GM21526 (cell line): ENCODE measurements at regions not wholly inside any gene's neighbourhood (a gene's known extent, or its start where the extent isn't known, plus 50 kb on each side); places are given as distances from the start of the nearest gene placed in this dataset.

Experiments
- ATAC-seq: cut with Tn5 transposase; IDR thresholded peaks from one replicate; pipeline ENCODE4 v1.9.1; 2021; ENCODE audit warnings: moderate library complexity; ENCODE audit not compliant: unreplicated experiment, low FRiP score

GRCh38 chr4:3364634-3365314 is 72.0 kb downstream of the RGS12 start:
- no peak for ATAC-seq

GRCh38 chr4:3365326-3365725 is 72.5 kb downstream of the RGS12 start:
- ATAC-seq = no peak

DNA sequence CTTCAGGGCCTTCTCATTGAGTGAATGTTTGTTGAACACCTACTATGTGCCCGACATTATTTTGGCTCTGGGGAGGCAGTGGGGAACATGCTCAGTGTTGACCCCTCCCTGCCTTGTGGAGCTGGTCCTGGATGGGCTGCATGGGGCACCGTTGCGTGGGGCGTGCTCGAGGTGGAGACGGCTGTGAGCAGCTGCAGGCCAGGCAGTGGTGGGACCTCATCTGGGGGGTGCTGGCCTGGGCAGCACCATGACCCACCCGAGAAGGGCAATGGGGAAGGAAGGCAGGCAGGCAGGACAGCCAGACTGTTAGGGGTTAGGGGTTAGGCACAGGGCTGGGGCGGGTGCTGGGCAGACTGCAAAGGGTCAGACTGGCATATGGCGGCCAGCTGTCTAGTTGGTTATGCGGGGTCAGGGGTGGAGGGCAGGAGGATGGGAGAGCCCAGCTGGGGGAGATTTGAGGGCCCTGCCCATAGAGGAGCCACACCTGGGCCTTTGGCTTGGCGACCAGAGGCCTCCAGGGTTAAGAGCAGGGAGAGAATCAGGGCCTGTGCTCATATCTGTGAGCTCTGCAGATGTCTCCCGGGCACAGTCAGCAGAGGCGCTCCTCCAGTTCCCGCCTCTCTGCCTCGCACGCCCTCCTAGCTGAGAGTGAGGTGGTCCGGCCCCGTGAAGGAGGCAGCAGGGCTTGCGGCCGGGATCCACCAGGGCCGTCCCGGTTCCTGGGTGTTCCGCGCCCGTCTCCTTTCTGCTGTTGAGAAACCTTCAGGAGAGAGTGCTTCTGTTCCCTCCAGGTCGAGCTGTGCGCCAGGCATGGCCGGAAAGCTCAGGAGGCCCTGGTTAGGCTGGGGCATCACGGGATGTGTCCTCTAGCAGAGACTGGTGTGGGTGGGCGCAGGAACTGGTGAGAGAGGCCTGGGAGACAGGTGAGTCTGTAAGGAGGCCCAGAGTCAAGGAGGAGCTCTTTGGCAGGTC is 73.3 kb downstream of the RGS12 start:
- no peak for ATAC-seq

- no peak for ATAC-seq
These were observed 74.3 kb downstream of the RGS12 start for GRCh38 chr4:3366893-3367775.

DNA sequence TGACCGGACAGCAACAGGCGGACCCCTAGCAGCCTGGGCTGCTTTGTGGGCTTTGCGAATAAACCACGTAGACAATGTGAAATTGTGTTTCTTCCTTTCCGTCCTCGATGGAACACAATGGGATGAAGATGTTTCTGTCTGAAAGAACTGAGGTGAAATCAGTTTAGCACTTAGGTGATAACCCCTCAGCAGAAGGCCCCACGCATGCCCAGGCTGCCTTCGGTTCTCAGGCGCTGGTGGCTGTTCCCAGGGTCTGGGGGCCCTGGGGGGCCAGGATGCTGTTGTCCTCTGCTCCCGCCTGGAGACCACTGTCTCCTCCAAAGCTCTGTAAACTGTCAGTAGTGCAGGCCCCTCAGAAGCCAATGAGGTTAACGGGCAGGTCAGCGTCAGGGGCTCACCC is 73.9 kb upstream of the HGFAC start:
- ATAC-seq = no peak

GRCh38 chr4:3368334-3368733 is 73.4 kb upstream of the HGFAC start:
- no peak for ATAC-seq

- ATAC-seq = no peak
These were observed 72.7 kb upstream of the HGFAC start for GRCh38 chr4:3368841-3369760.

GRCh38 chr4:3369781-3370674 is 71.7 kb upstream of the HGFAC start:
- no peak for ATAC-seq

GRCh38 chr4:3371033-3372001 is 70.5 kb upstream of the HGFAC start:
- no peak for ATAC-seq

GRCh38 chr4:3372264-3372932 is 69.4 kb upstream of the HGFAC start:
- no peak for ATAC-seq

- ATAC-seq = no peak
These were observed 68.8 kb upstream of the HGFAC start for GRCh38 chr4:3372933-3373465.

- no peak for ATAC-seq
These were observed 68.3 kb upstream of the HGFAC start for GRCh38 chr4:3373468-3373867.

DNA sequence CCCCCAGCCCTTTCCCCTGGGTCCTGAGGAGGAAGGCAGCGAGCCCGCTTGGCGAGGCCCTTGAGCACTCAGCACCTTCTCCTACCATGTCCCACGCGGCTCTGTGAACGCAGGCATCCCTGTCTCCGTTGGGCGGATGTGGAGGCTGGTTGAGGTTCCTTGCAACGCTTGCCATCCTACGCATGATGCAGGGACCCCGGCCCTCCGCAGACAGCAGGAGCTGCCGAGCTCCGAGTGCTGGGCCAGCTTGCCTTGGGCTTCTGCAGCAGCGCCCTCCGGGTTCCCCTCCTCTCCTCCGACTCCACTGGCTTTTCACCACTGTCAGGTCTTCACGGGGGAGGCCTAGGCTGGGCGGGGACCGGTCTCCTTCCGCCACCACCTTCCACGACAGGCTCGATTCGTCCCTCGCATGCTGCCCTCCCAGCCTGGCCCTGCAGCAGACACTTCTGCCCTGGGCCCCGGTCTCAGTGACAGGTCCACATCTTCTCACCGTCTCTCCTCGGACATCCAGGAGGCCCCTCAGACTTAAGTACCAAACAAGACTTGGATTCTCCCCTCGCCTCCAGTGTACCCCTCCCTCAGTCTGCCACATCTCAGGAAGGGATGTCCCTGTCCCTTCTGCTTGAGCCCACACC is 67.6 kb upstream of the HGFAC start:
- no peak for ATAC-seq

- ATAC-seq = no peak
These were observed 67.1 kb upstream of the HGFAC start for GRCh38 chr4:3374667-3375066.

- ATAC-seq = no peak
These were observed 66.1 kb upstream of the HGFAC start for GRCh38 chr4:3375688-3376087.

GRCh38 chr4:3376266-3376665 is 65.5 kb upstream of the HGFAC start:
- ATAC-seq = no peak
